IgD-negative memory B cell (primary cell): ENCODE measurements at regions not wholly inside any gene's neighbourhood (a gene's known extent, or its start where the extent isn't known, plus 50 kb on each side); places are given as distances from the start of the nearest gene placed in this dataset.

Source experiments
- H3K27ac Mint-ChIP-seq, 3 donors: one replicate each; pipeline ENCODE4 v1.8.0; 2020 to 2022; ENCODE audit warnings: mild to moderate bottlenecking in 3 of 3, mixed read lengths in 3 of 3, moderate library complexity in 1 of 3
- H3K27me3 Mint-ChIP-seq: one replicate; pipeline ENCODE4 v1.8.0; 2021; ENCODE audit warnings: mixed read lengths
- H3K36me3 Mint-ChIP-seq: one replicate; pipeline ENCODE4 v1.8.0; 2020; ENCODE audit warnings: mild to moderate bottlenecking, mixed read lengths
- H3K4me1 Mint-ChIP-seq, 3 donors: one replicate each; pipeline ENCODE4 v1.8.0; 2020 to 2022; ENCODE audit warnings: mixed read lengths in 3 of 3, mild to moderate bottlenecking in 1 of 3
- H3K4me3 Mint-ChIP-seq, 4 donors: one replicate each; pipeline ENCODE4 v1.8.0; 2020 to 2022; ENCODE audit warnings: mild to moderate bottlenecking in 4 of 4, mixed read lengths in 4 of 4, moderate library complexity in 3 of 4
- H3K9me3 Mint-ChIP-seq, 3 donors: one replicate each; pipeline ENCODE4 v1.8.0; 2020 to 2021; ENCODE audit warnings: mixed read lengths in 3 of 3, mild to moderate bottlenecking in 1 of 3

GRCh38 chr2:157087373-157088002 lies 170.0 kb upstream of the GALNT5 start:
- Mint-ChIP-seq H3K27ac (no peak overlapping the region), H3K4me3 (no peak overlapping the region), H3K27me3 (no peaks in the 10 kb centered on the region), H3K9me3 (no peaks in the 10 kb centered on the region), H3K36me3 (no peaks in the 10 kb centered on the region), H3K4me1 (no peaks in the 10 kb centered on the region)

- Mint-ChIP-seq H3K9me3 (peaks cover 0 to 3% (median 0%) of the 10 kb centered on the region in 3 donors), H3K27ac (no peak overlapping the region), H3K4me1 (no peaks in the 10 kb centered on the region), H3K36me3 (no peaks in the 10 kb centered on the region), H3K27me3 (no peaks in the 10 kb centered on the region), H3K4me3 (no peak overlapping the region)
Observed at GRCh38 chr2:157093666-157094065, 163.8 kb upstream of the GALNT5 start.

GRCh38 chr2:157105372-157105771 lies 152.1 kb upstream of the GALNT5 start:
- no peak overlapping the region for H3K27ac Mint-ChIP-seq
- H3K36me3 Mint-ChIP-seq: peaks cover 2% of the 10 kb centered on the region
- no peaks in the 10 kb centered on the region for H3K27me3 Mint-ChIP-seq
- no peak overlapping the region for H3K4me3 Mint-ChIP-seq
- H3K9me3 Mint-ChIP-seq: peaks cover 6 to 11% (median 10%) of the 10 kb centered on the region in 3 donors
- H3K4me1 Mint-ChIP-seq: no peaks in the 10 kb centered on the region

DNA sequence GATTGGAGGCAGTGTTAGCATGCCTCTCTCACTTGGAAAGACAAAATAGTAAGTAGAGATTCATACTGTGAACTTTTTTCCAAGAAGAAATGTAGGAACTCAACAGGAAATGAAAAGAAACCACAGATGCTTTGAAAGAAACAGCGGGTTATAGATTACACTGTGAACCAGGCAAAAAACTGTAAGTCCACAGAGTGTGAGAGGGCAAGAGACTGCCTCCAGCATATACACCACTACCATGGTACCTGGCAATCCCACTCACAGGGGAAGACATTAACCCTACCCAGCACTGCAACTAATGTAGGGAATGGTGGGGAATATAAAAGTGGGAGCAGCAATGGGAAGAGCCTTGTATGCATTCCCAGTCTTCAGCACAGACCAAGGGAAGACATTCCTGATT lies 150.6 kb upstream of the GALNT5 start:
- Mint-ChIP-seq H3K27ac (no peak overlapping the region), H3K36me3 (peaks cover 2% of the 10 kb centered on the region), H3K4me1 (no peaks in the 10 kb centered on the region), H3K27me3 (no peaks in the 10 kb centered on the region), H3K4me3 (no peak overlapping the region), H3K9me3 (peaks cover 5 to 11% (median 7%) of the 10 kb centered on the region in 3 donors)

DNA sequence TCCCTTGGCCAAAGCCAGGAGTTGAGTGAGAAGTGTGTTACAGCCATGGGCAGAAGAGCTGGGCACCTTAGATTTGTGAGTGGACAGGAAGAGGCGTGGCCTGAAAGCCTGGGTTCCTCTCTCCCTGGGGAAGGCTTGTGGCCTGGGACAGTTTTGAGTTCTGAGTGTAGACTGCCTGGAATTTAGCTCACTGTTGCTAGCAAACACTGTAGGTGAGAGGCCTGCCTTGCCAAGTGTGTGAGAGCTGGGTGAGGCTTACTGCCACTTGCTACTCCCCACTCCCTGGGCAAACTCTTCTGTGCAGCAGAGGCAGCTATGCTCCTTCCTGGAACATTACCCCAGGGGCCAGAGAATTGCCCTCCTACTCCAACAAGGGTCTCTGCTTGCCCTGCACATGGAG lies 150.0 kb upstream of the GALNT5 start:
- Mint-ChIP-seq H3K4me1 (no peaks in the 10 kb centered on the region), H3K27ac (no peak overlapping the region), H3K4me3 (no peak overlapping the region), H3K27me3 (no peaks in the 10 kb centered on the region), H3K9me3 (peaks cover 5 to 11% (median 7%) of the 10 kb centered on the region in 3 donors), H3K36me3 (peaks cover 2% of the 10 kb centered on the region)

DNA sequence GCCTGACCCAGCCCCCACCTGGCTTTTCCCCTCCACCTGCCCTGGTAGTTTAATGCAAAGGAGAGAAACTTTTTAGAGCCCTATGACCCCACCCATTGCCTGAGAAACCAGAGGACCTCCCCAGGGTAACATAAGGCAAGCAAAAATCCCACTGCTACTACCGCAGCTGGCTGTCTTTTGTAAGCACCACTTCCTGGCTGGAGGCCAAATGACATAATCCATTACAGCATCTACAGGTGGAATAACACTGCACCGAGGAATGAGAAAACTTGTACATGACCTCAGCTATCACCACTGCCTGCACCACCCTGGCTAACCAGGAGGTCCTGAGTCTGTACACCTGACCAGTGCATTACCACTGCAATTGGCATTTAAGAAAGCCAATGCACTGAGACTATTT lies 149.6 kb upstream of the GALNT5 start:
- Mint-ChIP-seq H3K9me3 (peaks cover 7 to 11% (median 9%) of the 10 kb centered on the region in 3 donors), H3K27me3 (no peaks in the 10 kb centered on the region), H3K36me3 (peaks cover 2% of the 10 kb centered on the region), H3K4me3 (no peak overlapping the region), H3K27ac (no peak overlapping the region), H3K4me1 (no peaks in the 10 kb centered on the region)

DNA sequence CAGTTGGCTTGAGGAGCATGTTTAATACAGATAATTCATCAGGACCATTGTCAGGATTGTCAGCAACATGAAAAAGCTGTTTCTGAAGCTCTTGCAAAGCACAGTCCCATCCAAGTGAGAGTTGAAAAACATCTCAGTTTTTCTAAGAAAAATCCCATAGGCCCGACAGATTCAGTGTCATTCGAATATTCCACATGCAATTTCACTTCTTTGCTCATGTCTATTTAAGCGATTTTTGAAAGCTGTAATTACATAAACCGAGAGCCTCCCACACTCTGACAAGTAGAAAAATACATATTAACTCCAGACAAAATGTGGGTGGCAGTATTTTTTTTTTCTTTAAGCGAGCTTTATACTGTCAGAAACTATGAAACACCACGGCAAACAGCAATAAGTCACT lies 134.7 kb upstream of the GALNT5 start:
- H3K4me3 Mint-ChIP-seq: no peak overlapping the region
- H3K4me1 Mint-ChIP-seq: no peaks in the 10 kb centered on the region

GRCh38 chr2:157124731-157125130 lies 132.8 kb upstream of the GALNT5 start:
- Mint-ChIP-seq H3K27me3 (no peaks in the 10 kb centered on the region), H3K9me3 (peaks cover 0 to 1% (median 1%) of the 10 kb centered on the region in 3 donors), H3K4me3 (no peak overlapping the region), H3K36me3 (no peaks in the 10 kb centered on the region), H3K27ac (no peak overlapping the region), H3K4me1 (no peaks in the 10 kb centered on the region)

More for the DNA sequence above, 134.7 kb upstream of the GALNT5 start:
- H3K27me3 Mint-ChIP-seq: no peaks in the 10 kb centered on the region
- H3K9me3 Mint-ChIP-seq: peaks cover 0 to 5% (median 4%) of the 10 kb centered on the region in 3 donors
- H3K36me3 Mint-ChIP-seq: no peaks in the 10 kb centered on the region
- no peak overlapping the region for H3K27ac Mint-ChIP-seq

DNA sequence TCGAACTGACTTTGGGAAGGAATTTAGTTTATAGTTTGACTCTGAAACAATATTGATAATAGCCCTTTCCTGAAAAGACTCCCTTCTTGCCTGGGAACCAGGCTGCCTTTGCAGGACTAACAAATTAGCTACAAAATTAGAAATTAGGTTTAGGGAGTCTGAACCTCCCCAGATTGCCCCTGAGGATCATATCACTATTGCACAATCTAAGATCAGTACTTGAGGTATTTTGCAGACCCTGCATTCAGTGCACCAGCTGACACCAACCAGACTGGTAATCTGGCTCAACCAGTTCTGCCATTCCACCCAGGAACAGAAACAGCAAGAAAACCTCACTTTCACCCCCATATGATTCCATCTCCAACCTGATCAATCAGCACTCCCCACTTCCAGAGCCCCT lies 131.8 kb upstream of the GALNT5 start:
- Mint-ChIP-seq H3K27me3 (no peaks in the 10 kb centered on the region), H3K4me3 (no peak overlapping the region), H3K36me3 (no peaks in the 10 kb centered on the region), H3K4me1 (no peaks in the 10 kb centered on the region), H3K27ac (no peak overlapping the region), H3K9me3 (peaks cover 0 to 1% (median 1%) of the 10 kb centered on the region in 3 donors)

DNA sequence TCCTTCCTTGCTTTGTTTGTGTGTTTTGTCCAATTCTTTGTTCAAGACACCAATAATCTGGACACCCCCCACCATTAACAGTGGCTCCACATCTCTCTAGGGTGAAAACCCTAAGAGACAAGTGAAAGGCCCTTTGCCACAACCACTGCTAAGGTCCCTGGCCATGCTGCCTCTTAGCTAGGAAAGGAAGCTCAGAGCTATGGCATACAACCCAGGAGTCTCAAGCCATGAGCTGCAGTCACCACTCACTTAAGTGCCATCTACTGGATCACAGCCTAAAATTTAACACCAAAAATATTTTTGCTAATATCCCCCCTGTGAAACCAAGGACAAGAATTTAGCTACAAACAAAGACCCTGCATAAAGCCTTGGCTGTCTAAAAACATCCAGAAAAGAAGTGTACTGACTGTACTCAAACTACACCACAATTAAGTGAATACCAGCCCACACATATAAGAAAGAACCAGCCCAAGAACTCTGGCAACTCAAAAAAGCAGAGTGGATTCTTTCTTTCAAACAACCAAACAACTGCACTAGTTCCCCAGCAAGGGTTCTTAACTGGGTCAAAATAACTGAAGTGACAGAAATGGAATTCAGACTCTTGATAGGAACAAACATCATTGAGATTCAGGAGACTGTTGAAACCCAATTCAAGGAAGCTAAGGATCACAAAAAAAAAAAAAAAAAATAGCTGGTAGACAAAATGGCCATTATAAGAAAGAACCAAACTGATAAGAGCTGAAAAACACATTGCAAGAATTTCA lies 130.1 kb upstream of the GALNT5 start:
- Mint-ChIP-seq H3K4me1 (no peaks in the 10 kb centered on the region), H3K27me3 (no peaks in the 10 kb centered on the region), H3K4me3 (peak overlapping the region in 1 of 4 donors; percentile 37), H3K27ac (no peak overlapping the region), H3K36me3 (no peaks in the 10 kb centered on the region), H3K9me3 (peaks cover 0 to 1% (median 1%) of the 10 kb centered on the region in 3 donors)

DNA sequence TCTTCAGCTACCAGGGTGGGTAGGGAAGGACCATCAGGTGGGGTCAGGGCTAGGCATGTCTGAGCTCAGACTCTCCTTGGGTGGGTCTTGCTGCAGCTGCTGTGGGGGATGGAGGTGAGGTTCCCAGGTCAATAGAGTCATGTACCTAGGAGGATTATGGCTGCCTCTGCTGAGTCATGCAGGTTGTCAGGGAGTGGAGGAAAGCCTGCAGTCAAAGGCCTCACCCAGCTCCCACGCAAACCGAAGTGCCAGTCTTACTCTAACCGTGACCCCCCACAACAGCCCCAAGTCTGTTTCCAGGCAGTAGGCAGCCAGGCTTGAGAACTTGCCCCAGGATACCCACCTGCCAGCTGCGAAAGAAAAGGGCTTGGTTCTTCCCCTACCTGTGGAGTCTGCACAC lies 113.6 kb upstream of the GALNT5 start:
- Mint-ChIP-seq H3K36me3 (peaks cover 2% of the 10 kb centered on the region), H3K27me3 (no peaks in the 10 kb centered on the region), H3K9me3 (peaks cover 0 to 2% (median 0%) of the 10 kb centered on the region in 3 donors), H3K27ac (no peak overlapping the region), H3K4me3 (no peak overlapping the region), H3K4me1 (no peaks in the 10 kb centered on the region)

DNA sequence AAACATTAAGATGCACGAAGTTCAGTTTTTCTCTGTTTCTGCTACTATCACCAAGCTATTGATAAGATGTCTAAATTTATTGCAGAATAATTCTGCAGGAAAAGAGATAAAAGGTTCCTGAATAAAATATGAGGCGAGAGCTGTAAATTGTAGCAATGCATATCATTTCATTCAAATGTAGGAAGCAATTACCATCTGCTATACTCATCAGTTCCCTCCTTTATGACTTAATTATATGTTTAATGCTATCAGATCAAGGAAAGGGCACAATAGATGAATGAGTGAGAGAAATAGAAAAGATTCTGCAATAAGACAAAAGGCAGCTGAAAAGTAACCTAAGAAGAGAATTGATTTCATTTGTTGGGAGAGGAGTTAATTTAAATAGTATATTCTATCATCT lies 108.2 kb upstream of the GALNT5 start:
- Mint-ChIP-seq H3K36me3 (peaks cover 2% of the 10 kb centered on the region), H3K27me3 (no peaks in the 10 kb centered on the region), H3K27ac (no peak overlapping the region), H3K4me1 (no peaks in the 10 kb centered on the region), H3K4me3 (no peak overlapping the region), H3K9me3 (no peaks in the 10 kb centered on the region)

- Mint-ChIP-seq H3K4me1 (no peaks in the 10 kb centered on the region), H3K27ac (no peak overlapping the region), H3K36me3 (peaks cover under 1% of the 10 kb centered on the region), H3K4me3 (no peak overlapping the region), H3K27me3 (peaks cover under 1% of the 10 kb centered on the region), H3K9me3 (no peaks in the 10 kb centered on the region)
Observed at GRCh38 chr2:157150747-157151146, 106.8 kb upstream of the GALNT5 start.

GRCh38 chr2:157152362-157152761 lies 105.1 kb upstream of the GALNT5 start:
- Mint-ChIP-seq H3K27ac (no peak overlapping the region), H3K4me1 (no peaks in the 10 kb centered on the region), H3K4me3 (no peak overlapping the region), H3K27me3 (peaks cover 3% of the 10 kb centered on the region), H3K9me3 (no peaks in the 10 kb centered on the region), H3K36me3 (no peaks in the 10 kb centered on the region)

GRCh38 chr2:157155992-157156391 lies 101.5 kb upstream of the GALNT5 start:
- Mint-ChIP-seq H3K36me3 (no peaks in the 10 kb centered on the region), H3K4me1 (no peaks in the 10 kb centered on the region), H3K27ac (no peak overlapping the region), H3K27me3 (peaks cover 3% of the 10 kb centered on the region), H3K4me3 (no peak overlapping the region), H3K9me3 (no peaks in the 10 kb centered on the region)

DNA sequence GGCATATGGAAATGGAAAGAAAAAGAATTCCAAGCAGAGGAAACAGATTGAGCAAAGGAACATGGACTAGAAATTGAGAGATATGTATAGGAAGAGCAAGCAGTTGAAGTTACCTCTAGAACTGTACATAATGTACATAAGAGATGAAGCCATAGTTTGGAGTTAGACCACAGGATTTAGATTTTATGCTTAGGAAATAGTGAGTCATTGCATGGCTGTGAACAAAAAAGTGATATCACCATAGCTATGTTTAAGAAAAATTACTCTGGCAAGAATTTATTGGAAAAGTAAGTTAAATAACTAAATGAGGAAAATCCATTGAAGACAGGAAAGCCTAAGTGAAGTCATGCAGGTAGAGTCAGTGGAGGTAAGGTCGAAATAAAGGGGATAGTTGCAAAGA lies 99.4 kb upstream of the GALNT5 start:
- Mint-ChIP-seq H3K9me3 (peaks cover 0 to 3% (median 0%) of the 10 kb centered on the region in 3 donors), H3K4me3 (no peak overlapping the region), H3K36me3 (no peaks in the 10 kb centered on the region), H3K27me3 (peaks cover 3% of the 10 kb centered on the region), H3K27ac (no peak overlapping the region), H3K4me1 (no peaks in the 10 kb centered on the region)
